ENCODE measurements at regions not wholly inside any gene's neighbourhood (a gene's known extent, or its start where the extent isn't known, plus 50 kb on each side); places are given as distances from the start of the nearest gene placed in this dataset.

DNA sequence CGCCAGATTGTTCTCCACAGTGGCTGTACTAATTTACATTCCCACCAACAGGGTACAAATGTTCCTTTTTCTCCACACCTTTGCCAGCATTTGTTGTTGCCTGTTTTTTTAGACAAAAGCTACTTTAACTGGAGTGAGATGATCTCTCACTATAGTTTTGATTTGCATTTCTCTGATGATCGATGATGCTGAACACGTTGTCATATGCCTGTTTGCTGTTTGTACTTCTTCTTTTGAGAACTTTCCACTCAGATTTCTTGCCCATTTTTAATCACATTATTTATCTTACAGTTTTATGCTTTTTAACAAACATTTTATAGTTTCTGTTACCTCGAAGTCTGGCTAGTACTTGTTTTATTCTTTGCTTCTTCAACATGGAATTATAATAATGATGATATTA, 643.7 kb upstream of the ALCAM start:
- no peaks in the 10 kb centered on the region for H3K36me3 ChIP-seq (replicated peaks; ENCODE audit: insufficient read depth, low read depth)
- H3K4me3 ChIP-seq, result no peak overlapping the region
- no peaks in the 10 kb centered on the region for H3K27me3 ChIP-seq
- TF ChIP-seq, protein P1, sequence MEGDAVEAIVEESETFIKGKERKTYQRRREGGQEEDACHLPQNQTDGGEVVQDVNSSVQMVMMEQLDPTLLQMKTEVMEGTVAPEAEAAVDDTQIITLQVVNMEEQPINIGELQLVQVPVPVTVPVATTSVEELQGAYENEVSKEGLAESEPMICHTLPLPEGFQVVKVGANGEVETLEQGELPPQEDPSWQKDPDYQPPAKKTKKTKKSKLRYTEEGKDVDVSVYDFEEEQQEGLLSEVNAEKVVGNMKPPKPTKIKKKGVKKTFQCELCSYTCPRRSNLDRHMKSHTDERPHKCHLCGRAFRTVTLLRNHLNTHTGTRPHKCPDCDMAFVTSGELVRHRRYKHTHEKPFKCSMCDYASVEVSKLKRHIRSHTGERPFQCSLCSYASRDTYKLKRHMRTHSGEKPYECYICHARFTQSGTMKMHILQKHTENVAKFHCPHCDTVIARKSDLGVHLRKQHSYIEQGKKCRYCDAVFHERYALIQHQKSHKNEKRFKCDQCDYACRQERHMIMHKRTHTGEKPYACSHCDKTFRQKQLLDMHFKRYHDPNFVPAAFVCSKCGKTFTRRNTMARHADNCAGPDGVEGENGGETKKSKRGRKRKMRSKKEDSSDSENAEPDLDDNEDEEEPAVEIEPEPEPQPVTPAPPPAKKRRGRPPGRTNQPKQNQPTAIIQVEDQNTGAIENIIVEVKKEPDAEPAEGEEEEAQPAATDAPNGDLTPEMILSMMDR (IDR thresholded peaks at IDR 0.05; ENCODE audit: poor library complexity), result no peak
- no peak for TF ChIP-seq EZH2 (IDR thresholded peaks at IDR 0.05; ENCODE audit: borderline replicate concordance)
- TF ChIP-seq EZH2phosphoT487 (IDR thresholded peaks at IDR 0.05; ENCODE audit: low read depth, severe bottlenecking, unreplicated experiment), result no peak
- H3K27ac ChIP-seq, result no peak overlapping the region
- no peaks in the 10 kb centered on the region for H4K20me1 ChIP-seq (ENCODE audit: insufficient read depth, poor library complexity, severe bottlenecking)
- no peak for DNase-seq (ENCODE audit: low spot score)
- H3K79me2 ChIP-seq, result no peaks in the 10 kb centered on the region
- H2AFZ ChIP-seq, result no peak overlapping the region
- H3K9me2 ChIP-seq (replicated peaks; ENCODE audit: insufficient read depth), result no peaks in the 10 kb centered on the region
- H3K4me2 ChIP-seq, result no peak overlapping the region
- no peaks in the 10 kb centered on the region for H3K9me3 ChIP-seq (ENCODE audit: low read depth)
- no peaks in the 10 kb centered on the region for H3K4me1 ChIP-seq (ENCODE audit: insufficient read depth)
- 90% methylated on average over 4 of the region's 4 CpGs for WGBS (ENCODE audit: low lambda C conversion rate, missing lambda C conversion rate)

DNA sequence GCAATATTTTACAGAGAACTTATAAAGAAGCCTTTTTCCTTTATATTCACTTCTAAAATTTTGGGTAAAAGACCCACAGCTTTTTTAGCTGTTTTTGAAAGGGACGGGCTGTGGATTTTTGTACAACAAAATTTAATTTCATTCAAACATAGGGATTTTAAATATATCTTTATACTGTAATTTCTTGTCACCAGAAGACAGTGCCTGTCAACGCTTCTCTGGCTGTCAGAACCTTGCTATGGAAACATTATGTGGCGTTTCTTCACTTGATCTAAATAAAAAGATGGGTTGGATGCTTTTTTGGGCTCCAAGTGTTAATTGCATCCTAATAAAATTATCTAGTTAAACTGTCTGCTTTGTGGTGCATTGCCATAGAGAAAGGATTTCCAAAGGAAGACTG, 635.6 kb upstream of the ALCAM start:
- H4K20me1 ChIP-seq (ENCODE audit: insufficient read depth, poor library complexity, severe bottlenecking), result no peaks in the 10 kb centered on the region
- TF ChIP-seq EZH2 (IDR thresholded peaks at IDR 0.05; ENCODE audit: borderline replicate concordance), result no peak
- H3K27ac ChIP-seq, result no peak overlapping the region
- H3K79me2 ChIP-seq, result no peaks in the 10 kb centered on the region
- H3K4me1 ChIP-seq (ENCODE audit: insufficient read depth), result peaks cover 5% of the 10 kb centered on the region
- DNase-seq (ENCODE audit: low spot score), result no peak
- no peaks in the 10 kb centered on the region for H3K27me3 ChIP-seq
- no peak overlapping the region for H3K4me2 ChIP-seq
- H3K4me3 ChIP-seq, result no peak overlapping the region
- H2AFZ ChIP-seq, result no peak overlapping the region
- H3K36me3 ChIP-seq (replicated peaks; ENCODE audit: insufficient read depth, low read depth), result no peaks in the 10 kb centered on the region
- no peaks in the 10 kb centered on the region for H3K9me3 ChIP-seq (ENCODE audit: low read depth)
- no peaks in the 10 kb centered on the region for H3K9me2 ChIP-seq (replicated peaks; ENCODE audit: insufficient read depth)
- 79% methylated on average over 3 of the region's 3 CpGs for WGBS (ENCODE audit: low lambda C conversion rate, missing lambda C conversion rate)

DNA sequence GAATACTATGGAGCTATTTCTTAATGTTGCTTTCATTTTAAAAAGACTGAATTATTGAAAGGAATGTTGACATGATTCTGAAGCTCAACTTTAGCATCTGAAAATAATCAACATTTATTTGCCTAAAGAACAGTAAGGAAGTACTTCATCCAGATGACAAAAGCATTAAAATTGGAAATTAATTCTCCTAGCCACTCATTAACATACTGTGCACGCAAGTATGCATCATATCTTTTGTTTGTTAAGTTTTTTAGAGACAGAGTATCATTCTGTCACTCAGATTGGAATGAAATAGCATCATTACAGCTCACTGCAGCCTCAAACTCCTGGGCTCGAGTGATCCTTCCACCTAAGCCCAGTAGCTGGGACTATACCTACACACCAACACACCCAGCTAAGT, 632.1 kb upstream of the ALCAM start:
- DNase-seq (ENCODE audit: low spot score), result no peak

DNA sequence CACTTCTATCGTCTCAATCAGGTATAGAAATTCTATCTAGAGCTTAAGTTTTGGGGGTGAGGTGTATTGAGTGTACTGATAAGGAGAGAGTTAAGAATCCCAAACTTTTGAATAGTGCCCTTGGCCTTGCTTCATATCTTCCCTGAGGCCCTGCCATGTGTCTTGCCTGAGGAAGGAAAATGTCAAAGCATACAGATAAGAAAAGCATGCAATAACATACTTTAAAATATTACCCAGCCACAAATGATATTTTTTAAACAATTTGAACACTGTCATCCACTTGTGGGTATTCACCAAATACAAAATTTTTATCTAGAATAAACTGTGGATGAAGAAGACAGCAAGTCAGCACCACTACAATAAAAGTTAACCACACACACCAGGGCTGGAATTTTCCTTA, 631.0 kb upstream of the ALCAM start:
- no peaks in the 10 kb centered on the region for H3K36me3 ChIP-seq (replicated peaks; ENCODE audit: insufficient read depth, low read depth)
- no peaks in the 10 kb centered on the region for H4K20me1 ChIP-seq (ENCODE audit: insufficient read depth, poor library complexity, severe bottlenecking)
- peaks cover 5% of the 10 kb centered on the region for H3K4me1 ChIP-seq (ENCODE audit: insufficient read depth)
- DNase-seq (ENCODE audit: low spot score), result no peak
- H3K27ac ChIP-seq, result no peak overlapping the region
- H3K9me2 ChIP-seq (replicated peaks; ENCODE audit: insufficient read depth), result no peaks in the 10 kb centered on the region
- H3K27me3 ChIP-seq, result no peaks in the 10 kb centered on the region
- no peaks in the 10 kb centered on the region for H3K9me3 ChIP-seq (ENCODE audit: low read depth)
- H3K4me3 ChIP-seq, result no peak overlapping the region
- no peak for TF ChIP-seq EZH2 (IDR thresholded peaks at IDR 0.05; ENCODE audit: borderline replicate concordance)
- TF ChIP-seq EZH2phosphoT487 (IDR thresholded peaks at IDR 0.05; ENCODE audit: low read depth, severe bottlenecking, unreplicated experiment), result no peak
- TF ChIP-seq, protein P1 (IDR thresholded peaks at IDR 0.05; ENCODE audit: poor library complexity), result no peak
- H3K79me2 ChIP-seq, result no peaks in the 10 kb centered on the region
- H3K4me2 ChIP-seq, result no peak overlapping the region
- H2AFZ ChIP-seq, result no peak overlapping the region
- WGBS (ENCODE audit: low lambda C conversion rate, missing lambda C conversion rate), result 52% methylated on average over 1 of the region's 1 CpG

More for the DNA sequence above, 632.1 kb upstream of the ALCAM start:
- H3K4me1 ChIP-seq (ENCODE audit: insufficient read depth), result peaks cover 5% of the 10 kb centered on the region
- no peaks in the 10 kb centered on the region for H3K27me3 ChIP-seq
- H3K36me3 ChIP-seq (replicated peaks; ENCODE audit: insufficient read depth, low read depth), result no peaks in the 10 kb centered on the region
- H3K4me3 ChIP-seq, result no peak overlapping the region
- 93% methylated on average over 2 of the region's 2 CpGs for WGBS (ENCODE audit: low lambda C conversion rate, missing lambda C conversion rate)
- TF ChIP-seq EZH2 (IDR thresholded peaks at IDR 0.05; ENCODE audit: borderline replicate concordance), result no peak
- TF ChIP-seq, protein P1 (IDR thresholded peaks at IDR 0.05; ENCODE audit: poor library complexity), result no peak
- no peak for TF ChIP-seq EZH2phosphoT487 (IDR thresholded peaks at IDR 0.05; ENCODE audit: low read depth, severe bottlenecking, unreplicated experiment)
- no peaks in the 10 kb centered on the region for H4K20me1 ChIP-seq (ENCODE audit: insufficient read depth, poor library complexity, severe bottlenecking)
- H3K27ac ChIP-seq, result no peak overlapping the region
- no peak overlapping the region for H3K4me2 ChIP-seq
- H3K79me2 ChIP-seq, result no peaks in the 10 kb centered on the region
- H3K9me2 ChIP-seq (replicated peaks; ENCODE audit: insufficient read depth), result no peaks in the 10 kb centered on the region
- H2AFZ ChIP-seq, result no peak overlapping the region
- H3K9me3 ChIP-seq (ENCODE audit: low read depth), result no peaks in the 10 kb centered on the region
